H1 (cell line): ENCODE measurements at regions not wholly inside any gene's neighbourhood (a gene's known extent, or its start where the extent isn't known, plus 50 kb on each side); places are given as distances from the start of the nearest gene placed in this dataset.

Source experiments
- CTCF ChIA-PET: fragments of 300-600 bp; sonication (Branson Sonifier 250); formaldehyde crosslinking; loops from one replicate; lab custom pipeline; 2021; ENCODE audit not compliant: partially characterized antibody; lab: Charles Lee
- POLR2A ChIA-PET: fragments of 300-600 bp; sonication (Branson Sonifier 250); formaldehyde crosslinking; loops from one replicate; lab custom pipeline; 2021; ENCODE audit warnings: inconsistent platforms; ENCODE audit not compliant: partially characterized antibody; lab: Charles Lee
- DNase-seq, 2 experiments: peaks; one replicate each; pipeline versions ENCODE4 v3.0.0 to v3.0.0-alpha.2; 2010 to 2022; ENCODE audit warnings: low spot score in 2 of 2, low read depth in 1 of 2, mixed read lengths in 1 of 2
- FAIRE-seq: peaks from 2 replicates; lab custom pipeline; 2011; peaks lifted over from hg19 to GRCh38; lab: Jason Lieb, UNC
- H2AFZ ChIP-seq: 2 replicates; pipeline ENCODE4 v1.8.1; 2012; ENCODE audit warnings: low read length, inconsistent platforms
- H2AK5ac ChIP-seq: 2 replicates; pipeline ENCODE4 v1.6.1; 2013; ENCODE audit warnings: low read depth, low read length
- H2BK120ac ChIP-seq: replicated peaks from 2 replicates; pipeline ENCODE3; 2013; ENCODE audit warnings: low read depth, low read length, inconsistent platforms
- H2BK12ac ChIP-seq: 2 replicates; pipeline ENCODE4 v1.6.1; 2013; ENCODE audit warnings: low read depth, low read length
- H2BK15ac ChIP-seq: 2 replicates; pipeline ENCODE4 v1.6.1; 2013; ENCODE audit warnings: low read length
- H2BK20ac ChIP-seq: 2 replicates; pipeline ENCODE4 v1.6.1; 2013; ENCODE audit warnings: low read length
- H2BK5ac ChIP-seq: 2 replicates; pipeline ENCODE4 v1.6.1; 2013; ENCODE audit warnings: low read depth, low read length
- H3K14ac ChIP-seq: 2 replicates; pipeline ENCODE4 v1.6.1; 2013; ENCODE audit warnings: inconsistent platforms; ENCODE audit not compliant: insufficient read length
- H3K18ac ChIP-seq: 2 replicates; pipeline ENCODE4 v1.6.1; 2013; ENCODE audit warnings: low read length; ENCODE audit errors: extremely low read depth
- H3K23ac ChIP-seq: 2 replicates; pipeline ENCODE4 v1.6.1; 2013; ENCODE audit warnings: inconsistent platforms; ENCODE audit not compliant: insufficient read length
- H3K23me2 ChIP-seq: 2 replicates; pipeline ENCODE4 v1.6.1; 2013; ENCODE audit warnings: low read depth, low read length
- H3K27ac ChIP-seq: 2 replicates; pipeline ENCODE4 v1.6.1; 2011; ENCODE audit warnings: low read depth, low read length, inconsistent platforms
- H3K27me3 ChIP-seq, 4 experiments: replicated peaks in 1 of 4; 1 replicate in 1 of 4; 2 replicates in 3 of 4; pipeline versions ENCODE4 v1.6.1 to v1.8.1; 2011 to 2013; ENCODE audit warnings: low read length in 3 of 4, mild to moderate bottlenecking in 3 of 4, inconsistent platforms in 2 of 4, mixed read lengths in 2 of 4, moderate library complexity in 1 of 4; ENCODE audit not compliant: control insufficient read depth in 3 of 4, insufficient read depth in 3 of 4; ENCODE audit errors: extremely low read depth in 1 of 4
- H3K36me3 ChIP-seq, 4 experiments: 2 replicates each; pipeline versions ENCODE4 v1.6.1 to v1.8.1; 2011 to 2013; ENCODE audit warnings: mild to moderate bottlenecking in 4 of 4, low read length in 3 of 4, moderate library complexity in 2 of 4, control low read depth in 1 of 4, inconsistent platforms in 1 of 4; ENCODE audit not compliant: insufficient read depth in 4 of 4, control insufficient read depth in 2 of 4
- H3K4ac ChIP-seq: replicated peaks from 2 replicates; pipeline ENCODE3; 2013; ENCODE audit warnings: low read length, low read depth, mixed read lengths, inconsistent platforms; ENCODE audit not compliant: insufficient read length
- H3K4me1 ChIP-seq, 4 experiments: replicated peaks in 1 of 4; 1 replicate in 1 of 4; 2 replicates in 3 of 4; pipeline versions ENCODE4 v1.6.1 to v1.8.1; 2011 to 2013; ENCODE audit warnings: low read length in 3 of 4, inconsistent platforms in 2 of 4, mixed read lengths in 1 of 4; ENCODE audit not compliant: insufficient read depth in 4 of 4, control insufficient read depth in 3 of 4
- H3K4me2 ChIP-seq, 2 experiments: 2 replicates each; pipeline versions ENCODE4 v1.6.1 to v1.8.1; 2011 to 2013; ENCODE audit warnings: low read depth in 2 of 2, low read length in 2 of 2, control low read depth in 1 of 2, inconsistent platforms in 1 of 2, mild to moderate bottlenecking in 1 of 2; ENCODE audit not compliant: insufficient read depth in 1 of 2
- H3K4me3 ChIP-seq, 4 experiments: fragments of 200-600, 300-600 bp in 1 of 4; sonication (generic), shearing (Covaris generic), sonication (Bioruptor Twin) in 1 of 4; 2 replicates each; pipeline versions ENCODE4 v1.5.1 to v1.8.1; 2011 to 2016; ENCODE audit warnings: low read length in 4 of 4, low read depth in 3 of 4, control low read depth in 2 of 4, inconsistent platforms in 2 of 4, mild to moderate bottlenecking in 2 of 4, mixed read lengths in 1 of 4, moderate library complexity in 1 of 4; ENCODE audit not compliant: insufficient read depth in 2 of 4; ENCODE audit errors: extremely low read depth in 1 of 4
- H3K56ac ChIP-seq: replicated peaks from 2 replicates; pipeline ENCODE3; 2013; ENCODE audit warnings: low read depth, mild to moderate bottlenecking, mixed read lengths, low read length, inconsistent platforms; ENCODE audit not compliant: insufficient read length
- H3K79me1 ChIP-seq: 2 replicates; pipeline ENCODE4 v1.6.1; 2013; ENCODE audit warnings: low read depth, low read length, control low read depth
- H3K79me2 ChIP-seq, 2 experiments: 2 replicates each; pipeline versions ENCODE4 v1.6.1 to v1.8.1; 2012 to 2013; ENCODE audit warnings: low read length in 2 of 2, mild to moderate bottlenecking in 2 of 2, inconsistent platforms in 1 of 2; ENCODE audit not compliant: insufficient read depth in 2 of 2, control insufficient read depth in 1 of 2
- H3K9ac ChIP-seq, 4 experiments: replicated peaks in 1 of 4; 1 replicate in 1 of 4; 2 replicates in 3 of 4; pipeline versions ENCODE4 v1.6.1 to v1.8.1; 2011 to 2013; ENCODE audit warnings: low read depth in 3 of 4, low read length in 3 of 4, control low read depth in 2 of 4, mild to moderate bottlenecking in 2 of 4, moderate library complexity in 2 of 4, inconsistent platforms in 1 of 4; ENCODE audit errors: extremely low read depth in 1 of 4
- H3K9me3 ChIP-seq, 2 experiments: 2 replicates each; pipeline versions ENCODE4 v1.6.1 to v1.8.1; 2012 to 2013; ENCODE audit warnings: mild to moderate bottlenecking in 2 of 2, moderate library complexity in 2 of 2, control low read depth in 1 of 2, inconsistent platforms in 1 of 2, low read depth in 1 of 2, low read length in 1 of 2, mixed read lengths in 1 of 2; ENCODE audit not compliant: insufficient read depth in 2 of 2
- H4K20me1 ChIP-seq, 2 experiments: replicated peaks in 1 of 2; 2 replicates each; pipeline versions ENCODE3 to v1.8.1; 2011 to 2013; ENCODE audit warnings: inconsistent platforms in 2 of 2, low read length in 2 of 2, mild to moderate bottlenecking in 1 of 2; ENCODE audit not compliant: insufficient read depth in 2 of 2, control insufficient read depth in 1 of 2
- H4K5ac ChIP-seq: 2 replicates; pipeline ENCODE4 v1.6.1; 2013; ENCODE audit warnings: low read length, low read depth, mixed read lengths, inconsistent platforms; ENCODE audit not compliant: insufficient read length
- H4K8ac ChIP-seq: 2 replicates; pipeline ENCODE4 v1.8.0; 2013; ENCODE audit warnings: mild to moderate bottlenecking, moderate library complexity, low read length, inconsistent platforms; ENCODE audit not compliant: insufficient read depth; ENCODE audit errors: extremely low read depth
- H4K91ac ChIP-seq: replicated peaks from 2 replicates; pipeline ENCODE3; 2013; ENCODE audit warnings: low read length, mixed read lengths, inconsistent platforms; ENCODE audit not compliant: insufficient read length
- ASH2L ChIP-seq: fragments of 200-600, 300-600 bp; sonication (generic); IDR thresholded peaks from one replicate; pipeline ENCODE4 v1.7.1; 2017; ENCODE audit warnings: low read length
- BCL11A ChIP-seq, 2 experiments: IDR thresholded peaks; one replicate each; pipeline ENCODE4 v1.6.1; 2011; ENCODE audit warnings: low read depth in 2 of 2, low read length in 2 of 2, mild to moderate bottlenecking in 2 of 2
- CBX5 ChIP-seq: fragments of 300-800, 300-1000 bp; sonication (generic); IDR thresholded peaks from 2 replicates; pipeline ENCODE4 v1.7.1; 2016; ENCODE audit warnings: antibody characterized with exemption, low read length, low read depth
- CBX8 ChIP-seq: fragments of 300-800, 300-1000 bp; sonication (generic); IDR thresholded peaks from 2 replicates; pipeline ENCODE4 v1.7.1; 2016; ENCODE audit warnings: low read depth, low read length, borderline replicate concordance
- NRF1 ChIP-seq: IDR thresholded peaks from 2 replicates; pipeline ENCODE4 v1.6.1; 2011; ENCODE audit warnings: mild to moderate bottlenecking, low read depth, low read length, improper control_type of control experiment
- PHF8 ChIP-seq: fragments of 200-600 bp; sonication (generic); conservative IDR thresholded peaks from 2 replicates; pipeline ENCODE4 v1.7.1; 2012; ENCODE audit warnings: low read depth, mild to moderate bottlenecking, inconsistent platforms, low read length, moderate library complexity
- POU5F1 ChIP-seq: IDR thresholded peaks from 2 replicates; pipeline ENCODE4 v1.6.1; 2011; ENCODE audit warnings: low read depth, mild to moderate bottlenecking, low read length, moderate library complexity
- RNF2 ChIP-seq: fragments of 200-900, 300-1000 bp; sonication (generic); IDR thresholded peaks from 2 replicates; pipeline ENCODE4 v1.7.1; 2016; ENCODE audit warnings: borderline replicate concordance, low read depth, mild to moderate bottlenecking, antibody characterized with exemption, low read length; ENCODE audit not compliant: poor library complexity, severe bottlenecking; ENCODE audit errors: missing control alignments
- SRF ChIP-seq: IDR thresholded peaks from 2 replicates; pipeline ENCODE4 v1.6.1; 2011; ENCODE audit warnings: mild to moderate bottlenecking, low read depth, low read length, moderate library complexity
- TAF1 ChIP-seq: IDR thresholded peaks from 2 replicates; pipeline ENCODE4 v1.6.1; 2011; ENCODE audit warnings: mild to moderate bottlenecking, low read depth, low read length
- TAF7 ChIP-seq: optimal IDR thresholded peaks from 2 replicates; pipeline ENCODE3; 2011; ENCODE audit warnings: low read depth, mild to moderate bottlenecking, inconsistent platforms, low read length, moderate library complexity, borderline replicate concordance
- TEAD4 ChIP-seq: IDR thresholded peaks from 2 replicates; pipeline ENCODE4 v1.6.1; 2012; ENCODE audit warnings: low read depth, low read length, inconsistent platforms, mixed read lengths
- WGBS, 2 experiments: shearing (Covaris generic) in 1 of 2; methylation state at CpG; one replicate each; pipeline versions ENCODE4 v1.1.6 to v1.1.7; 2013 to 2015; ENCODE audit warnings: low lambda C conversion rate in 2 of 2, mixed read lengths in 2 of 2, inconsistent platforms in 1 of 2, low coverage in 1 of 2, missing lambda C conversion rate in 1 of 2; ENCODE audit not compliant: insufficient replicate concordance in 2 of 2, insufficient coverage in 1 of 2, insufficient read length in 1 of 2; ENCODE audit errors: extremely low coverage in 1 of 2, missing lambda C conversion rate in 1 of 2; 5-methylcytosine and 5-hydroxymethylcytosine counted together
- TF ChIP-seq, protein P1 (sequence below): IDR thresholded peaks from 2 replicates; pipeline ENCODE4 v1.6.1; 2012; ENCODE audit warnings: low read length, inconsistent platforms

- Histone ChIP-seq H2AK5ac (no peak overlapping the region), H3K27ac (no peak overlapping the region), H3K79me2 (no peaks in the 10 kb centered on the region), H2BK5ac (no peak overlapping the region), H3K56ac (no peak overlapping the region), H3K9ac (no peak overlapping the region), H2BK120ac (no peak overlapping the region), H3K79me1 (no peaks in the 10 kb centered on the region), H3K18ac (no peak overlapping the region), H3K4me2 (no peak overlapping the region), H2BK15ac (no peak overlapping the region), H3K4ac (no peak overlapping the region), H3K14ac (no peak overlapping the region), H3K23me2 (no peaks in the 10 kb centered on the region), H3K9me3 (no peaks in the 10 kb centered on the region), H4K91ac (no peak overlapping the region), H4K8ac (no peak overlapping the region), H3K36me3 (peaks cover 0 to 9% (median 4%) of the 10 kb centered on the region in 4 experiments; a peak in 3 of 8 replicates), H3K27me3 (no peaks in the 10 kb centered on the region), H4K5ac (no peak overlapping the region), H2BK12ac (no peak overlapping the region), H3K4me1 (no peaks in the 10 kb centered on the region), H2AFZ (no peak overlapping the region), H3K23ac (no peak overlapping the region), H2BK20ac (no peak overlapping the region), H3K4me3 (no peak overlapping the region), H4K20me1 (no peaks in the 10 kb centered on the region)
- 100% methylated on average over 2 of the region's 2 CpGs; no CpG with 5 or more reads in 1 of the 2 experiments for WGBS, 2 experiments
- FAIRE-seq: no peak
- DNase-seq: no peak
- POLR2A ChIA-PET: no interaction called here
- TF ChIP-seq, protein P1, sequence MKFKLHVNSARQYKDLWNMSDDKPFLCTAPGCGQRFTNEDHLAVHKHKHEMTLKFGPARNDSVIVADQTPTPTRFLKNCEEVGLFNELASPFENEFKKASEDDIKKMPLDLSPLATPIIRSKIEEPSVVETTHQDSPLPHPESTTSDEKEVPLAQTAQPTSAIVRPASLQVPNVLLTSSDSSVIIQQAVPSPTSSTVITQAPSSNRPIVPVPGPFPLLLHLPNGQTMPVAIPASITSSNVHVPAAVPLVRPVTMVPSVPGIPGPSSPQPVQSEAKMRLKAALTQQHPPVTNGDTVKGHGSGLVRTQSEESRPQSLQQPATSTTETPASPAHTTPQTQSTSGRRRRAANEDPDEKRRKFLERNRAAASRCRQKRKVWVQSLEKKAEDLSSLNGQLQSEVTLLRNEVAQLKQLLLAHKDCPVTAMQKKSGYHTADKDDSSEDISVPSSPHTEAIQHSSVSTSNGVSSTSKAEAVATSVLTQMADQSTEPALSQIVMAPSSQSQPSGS: no peak
- TF ChIP-seq BCL11A (IDR thresholded peaks at IDR 0.05; ENCODE audit: low read depth in 2 of 2, low read length in 2 of 2) (no peak), NRF1 (no peak), CBX5 (no peak), TEAD4 (no peak), ASH2L (no peak), RNF2 (no peak), TAF7 (no peak), SRF (no peak), CBX8 (no peak), TAF1 (no peak), POU5F1 (no peak), PHF8 (no peak)
- CTCF ChIA-PET: no interaction called here
Observed at GRCh38 chrY:13881096-13881495, 105.2 kb downstream of the VCY start.
